Omental fat pad (tissue), 3 donors: ENCODE measurements at regions not wholly inside any gene's neighbourhood (a gene's known extent, or its start where the extent isn't known, plus 50 kb on each side); places are given as distances from the start of the nearest gene placed in this dataset.

ENCODE experiments used
- ATAC-seq: fragments of 150-250 bp; one replicate; pipeline ENCODE4 v1.9.1; 2016; ENCODE audit warnings: mild to moderate bottlenecking, moderate library complexity; ENCODE audit not compliant: low FRiP score
- DNase-seq: peaks from one replicate; pipeline ENCODE4 v3.0.0-alpha.2; 2019; ENCODE audit warnings: low spot score
- CTCF ChIP-seq, 3 donors: fragments of 450-650 bp; IDR thresholded peaks; one replicate each; pipeline ENCODE4 v1.5.1; 2016 to 2017; ENCODE audit warnings: antibody characterized with exemption in 3 of 3, mild to moderate bottlenecking in 3 of 3, moderate library complexity in 2 of 3

GRCh38 chr6:153856929-153857376 lies 182.1 kb upstream of the OPRM1 start:
- TF ChIP-seq CTCF (IDR thresholded peaks at IDR 0.05), result no peak
- DNase-seq (no peak), ATAC-seq (no peak)

- no peak for DNase-seq
- TF ChIP-seq CTCF (IDR thresholded peaks at IDR 0.05), result no peak
- no peak for ATAC-seq
These were observed 186.6 kb upstream of the OPRM1 start for GRCh38 chr6:153852481-153852880.

GRCh38 chr6:153852034-153852433 lies 187.0 kb upstream of the OPRM1 start:
- DNase-seq (no peak), ATAC-seq (no peak)
- TF ChIP-seq CTCF (IDR thresholded peaks at IDR 0.05), result no peak

- ATAC-seq (no peak), DNase-seq (no peak)
- TF ChIP-seq CTCF (IDR thresholded peaks at IDR 0.05), result no peak
These were observed 189.8 kb upstream of the OPRM1 start for GRCh38 chr6:153849072-153849779.

GRCh38 chr6:153843420-153843819 lies 195.6 kb upstream of the OPRM1 start:
- DNase-seq (no peak), ATAC-seq (no peak)
- no peak for TF ChIP-seq CTCF (IDR thresholded peaks at IDR 0.05)

- TF ChIP-seq CTCF (IDR thresholded peaks at IDR 0.05), result no peak
- no peak for ATAC-seq
These were observed 196.5 kb upstream of the OPRM1 start for GRCh38 chr6:153842491-153842890.

More at GRCh38 chr6:153842491-153842890, 196.5 kb upstream of the OPRM1 start:
- DNase-seq, result no peak
